ENCODE measurements at regions not wholly inside any gene's neighbourhood (a gene's known extent, or its start where the extent isn't known, plus 50 kb on each side); places are given as distances from the start of the nearest gene placed in this dataset.
"Not testable (repeated sequence)": the region's sequence is repeated elsewhere in the genome, so short reads cannot be mapped to it uniquely, and the experiment has no call there.

DNA sequence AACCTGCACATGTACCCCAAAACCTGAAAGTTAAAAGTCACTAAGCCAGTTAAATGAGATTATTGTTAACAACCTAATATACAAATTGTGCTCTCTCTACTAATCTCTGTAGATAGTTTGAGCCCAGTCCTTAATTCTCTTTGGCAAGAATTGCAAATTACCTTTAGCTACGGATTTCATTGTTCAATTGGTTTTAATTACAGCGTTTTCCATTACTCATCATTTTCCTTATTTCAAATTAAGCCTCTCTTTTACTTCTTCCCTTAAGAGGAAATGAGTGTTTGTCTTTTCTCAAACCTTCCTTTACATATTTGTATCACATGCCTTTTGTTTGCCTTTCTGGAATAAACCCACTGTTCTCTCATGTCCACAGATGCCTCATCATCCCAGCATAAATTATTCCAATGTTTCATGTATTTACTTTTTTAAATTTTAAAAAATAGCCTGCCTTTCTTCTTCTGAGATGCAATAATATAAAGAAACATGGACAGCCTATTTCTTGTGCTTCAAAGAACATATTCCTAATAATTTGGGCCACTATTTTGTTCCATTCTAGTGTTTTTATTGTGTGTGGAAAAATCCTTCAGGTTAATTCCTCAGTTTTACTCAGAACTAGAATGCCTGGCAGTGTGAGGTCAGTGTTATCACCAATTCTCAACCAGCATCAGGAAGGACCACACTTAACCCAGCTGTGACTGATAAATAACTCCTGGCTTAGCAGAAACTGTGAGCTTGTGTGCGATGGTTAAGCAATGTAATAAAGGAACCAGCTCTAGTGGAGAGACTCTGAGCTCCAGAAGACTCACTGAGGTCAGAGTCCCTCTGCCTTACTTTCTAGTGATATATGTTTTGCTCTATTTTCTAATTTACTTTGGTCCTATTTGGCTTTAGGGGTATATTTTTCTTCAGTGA, 600.5 kb downstream of the LTN1 start:
- no peak for DNase-seq

DNA sequence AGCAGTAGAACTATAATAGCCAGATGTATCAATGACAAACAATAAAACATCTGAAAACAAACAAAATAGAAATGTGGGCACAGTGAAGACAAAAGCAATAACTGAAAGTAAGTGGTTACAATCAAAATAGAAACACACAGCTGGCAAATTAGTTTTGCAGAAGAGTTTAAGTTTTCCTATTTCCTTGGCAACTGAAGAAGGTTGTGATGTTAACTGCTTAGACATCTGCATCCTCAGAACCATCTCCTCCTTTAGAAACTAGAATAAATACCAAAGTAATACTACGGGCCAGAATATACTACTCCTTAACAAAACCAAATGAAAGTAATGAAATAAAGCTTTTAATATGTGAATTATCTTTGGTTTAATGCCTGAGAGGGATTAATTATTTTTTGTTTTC, 605.5 kb downstream of the LTN1 start:
- DNase-seq, result no peak

DNA sequence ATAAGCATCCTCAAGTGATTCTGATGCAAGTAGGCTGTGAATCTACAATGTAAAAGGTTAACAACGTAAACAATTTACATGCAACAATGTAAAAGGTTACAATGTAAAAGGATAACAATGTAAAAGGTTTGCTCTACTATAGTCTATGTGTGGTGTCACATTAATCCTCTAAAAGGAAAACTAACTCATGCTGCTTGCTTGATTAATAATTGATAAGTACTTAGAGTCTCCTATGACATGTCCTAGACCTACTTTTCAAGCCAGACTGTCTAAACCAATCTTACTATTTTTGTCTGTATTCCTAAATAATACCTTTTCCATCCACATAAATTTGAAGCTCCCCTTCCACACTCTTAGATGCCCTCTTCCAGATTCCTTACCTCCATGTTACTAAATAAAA, 606.8 kb downstream of the LTN1 start:
- no peak for DNase-seq

DNA sequence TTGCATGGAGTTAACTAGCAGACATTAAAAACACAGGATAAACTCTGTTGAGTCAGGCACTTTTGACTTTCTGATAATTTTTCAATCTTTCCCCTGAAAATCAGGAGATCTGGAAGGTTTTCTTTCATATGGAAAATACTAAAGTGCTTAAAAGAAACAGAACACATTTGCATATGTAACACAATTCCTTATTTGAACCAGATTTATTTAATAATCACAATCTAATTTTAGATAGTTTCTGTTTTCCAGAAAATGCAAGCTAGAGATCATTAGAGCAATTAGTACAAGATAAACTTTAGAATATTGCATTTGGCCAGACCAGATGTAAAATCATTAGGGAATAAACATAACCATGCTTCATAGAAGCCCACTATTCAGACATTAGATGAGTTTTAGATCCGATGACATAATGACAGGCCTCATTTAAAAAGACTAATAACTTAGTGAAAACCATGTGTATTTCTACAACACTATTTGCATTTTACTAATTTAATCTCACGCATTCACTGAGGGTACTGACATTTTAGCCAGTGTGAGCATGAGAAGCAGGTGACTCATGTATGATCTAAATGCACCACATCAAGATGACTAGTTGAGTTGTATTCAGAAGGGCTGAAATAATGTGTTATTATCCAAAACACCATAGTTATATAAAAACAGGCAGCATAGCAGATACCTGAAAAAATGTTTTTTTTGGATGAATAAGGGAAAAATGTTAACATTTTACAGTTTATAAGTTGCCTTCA, 611.5 kb downstream of the LTN1 start:
- DNase-seq, result not testable (repeated sequence)

DNA sequence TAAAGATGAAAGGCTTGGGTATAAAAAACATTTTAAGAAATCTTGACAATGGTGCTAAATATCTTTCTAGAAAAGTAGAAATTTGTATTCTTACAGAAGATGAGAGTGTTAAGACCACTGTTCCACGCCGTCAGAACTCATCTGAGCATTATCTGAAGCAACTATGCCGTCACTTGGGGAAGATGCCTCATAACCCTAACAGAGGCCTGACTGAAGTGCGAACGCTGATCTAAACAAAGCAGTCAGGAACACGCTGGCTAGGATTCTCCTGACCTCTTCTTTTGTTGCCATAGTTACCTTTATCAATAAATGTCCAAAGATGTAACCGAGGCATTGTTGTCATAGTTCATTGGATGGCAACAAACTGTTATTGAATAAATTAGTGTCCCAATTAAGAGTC, 612.4 kb downstream of the LTN1 start:
- DNase-seq, result no peak

DNA sequence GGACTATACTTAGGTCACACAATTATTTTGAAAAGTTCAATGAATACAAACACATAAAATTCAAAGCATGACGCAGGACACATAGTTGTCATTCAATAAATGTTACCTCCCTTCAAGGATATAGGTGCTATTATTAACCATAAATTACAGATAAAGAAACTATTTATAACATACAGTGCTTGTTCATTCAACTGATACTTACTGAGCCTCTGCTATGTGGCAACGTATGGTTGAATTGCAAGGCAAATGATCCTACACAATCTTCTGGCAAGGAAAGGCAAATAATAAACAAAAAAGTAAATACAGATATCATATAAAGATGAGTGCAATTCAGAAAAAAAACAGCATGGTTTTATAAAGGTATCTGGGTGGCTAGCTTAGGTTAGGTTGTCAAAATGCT, 614.7 kb downstream of the LTN1 start:
- no peak for DNase-seq

DNA sequence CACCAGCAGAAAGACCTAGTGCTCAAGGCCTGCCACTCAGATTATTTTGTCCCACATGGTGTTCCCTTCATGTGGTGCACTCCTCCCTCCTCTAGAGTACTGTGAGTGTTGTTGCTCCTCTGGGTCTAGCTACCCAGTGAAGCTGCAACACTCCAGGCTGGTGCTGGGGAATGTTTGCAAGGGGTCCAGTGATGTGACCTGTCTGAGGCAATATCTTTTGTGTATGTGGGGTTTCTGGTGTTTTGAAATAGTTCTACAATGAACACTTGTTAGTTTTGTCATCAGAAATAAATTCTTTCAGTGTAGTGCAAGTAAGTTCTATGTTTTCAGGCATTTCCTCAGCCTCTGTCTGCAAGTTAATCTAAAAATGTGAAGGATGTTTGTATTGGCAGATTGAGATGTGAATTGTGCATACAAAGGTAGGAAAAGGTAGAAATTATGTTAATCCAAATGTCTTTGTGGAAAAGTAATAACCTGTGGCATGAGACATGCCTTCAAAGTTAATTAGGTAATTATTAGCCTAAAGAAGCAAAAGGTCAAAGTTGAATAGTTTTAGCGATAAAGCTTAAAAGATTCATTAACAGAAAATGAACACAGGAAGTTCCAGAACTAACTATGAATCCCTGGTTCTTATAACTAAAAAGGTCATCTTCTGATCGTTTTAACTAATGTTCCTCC, 616.8 kb downstream of the LTN1 start:
- no peak for DNase-seq

DNA sequence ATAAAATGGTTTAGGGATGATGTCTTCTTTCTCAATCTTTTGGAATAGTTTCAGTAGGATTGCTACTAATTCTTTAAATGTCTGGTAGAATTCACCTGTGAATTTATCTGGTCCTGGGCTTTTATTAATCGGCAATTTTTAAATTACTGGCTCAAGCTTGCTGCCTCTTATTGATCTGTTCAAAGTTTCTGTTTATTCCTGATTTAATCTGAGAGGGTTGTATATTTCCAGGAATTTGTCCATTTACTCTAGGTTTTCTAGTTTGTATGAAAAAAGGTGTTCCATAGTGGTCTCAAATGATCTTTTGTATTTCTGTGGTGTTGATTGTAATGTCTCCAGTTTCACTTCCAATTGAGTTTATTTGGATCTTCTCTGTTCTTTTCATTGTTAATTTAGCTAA, 617.8 kb downstream of the LTN1 start:
- DNase-seq, result no peak

DNA sequence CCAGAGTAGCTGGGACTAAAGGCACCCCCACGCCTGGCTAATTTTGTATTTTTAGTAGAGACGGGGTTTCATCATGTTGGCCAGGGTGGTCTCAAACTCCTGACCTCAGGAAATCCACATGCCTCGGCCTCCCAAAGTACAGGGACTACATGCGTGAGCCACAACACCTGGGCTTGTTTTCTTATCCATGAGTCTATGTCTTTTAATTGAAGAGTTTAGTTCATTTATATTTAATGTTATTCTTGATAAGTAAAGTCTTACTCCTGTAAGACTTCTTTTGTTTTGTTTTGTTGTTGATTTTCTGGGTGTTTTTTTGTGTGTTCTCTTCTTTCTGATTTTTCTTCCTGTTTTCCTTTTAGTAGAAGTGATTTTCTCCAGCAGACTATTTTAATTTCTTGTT, 621.0 kb downstream of the LTN1 start:
- no peak for DNase-seq

DNA sequence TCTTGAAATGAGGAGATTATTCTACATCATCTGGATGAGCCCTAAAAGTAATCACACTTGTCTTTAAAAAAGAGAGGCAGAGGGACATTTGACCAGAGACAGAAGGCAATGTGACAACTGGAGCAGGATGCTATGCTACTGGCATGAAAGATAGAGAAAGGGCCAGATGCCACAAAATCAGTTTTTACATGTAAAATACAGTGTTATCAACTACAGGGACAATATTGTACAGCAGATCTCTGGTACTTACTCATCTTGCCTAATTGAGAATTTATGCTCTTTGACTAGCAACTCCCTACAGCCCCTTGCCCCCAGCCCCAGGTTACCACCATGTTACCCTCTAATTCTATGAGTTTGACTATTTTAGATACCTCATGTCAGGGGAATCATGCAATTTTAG, 633.4 kb downstream of the LTN1 start:
- DNase-seq, result no peak

DNA sequence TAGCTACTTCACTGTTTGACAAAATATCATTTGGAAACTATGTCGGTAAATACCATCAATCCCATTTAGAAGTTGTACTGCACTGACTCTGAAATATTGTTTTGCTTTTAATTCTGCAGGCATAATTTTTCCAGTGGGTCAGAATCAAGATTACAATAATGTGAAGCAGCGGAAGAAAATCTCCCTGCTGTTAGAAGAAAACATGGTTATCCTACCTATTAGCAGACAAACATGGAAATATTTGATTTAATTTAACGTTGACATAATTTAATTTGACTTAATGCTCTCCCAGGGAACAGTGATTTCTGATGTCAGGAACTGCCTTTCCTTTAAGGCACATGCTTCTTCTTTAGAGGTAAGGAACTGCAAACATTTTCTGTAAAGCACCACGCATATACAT, 634.0 kb downstream of the LTN1 start:
- DNase-seq, result no peak

DNA sequence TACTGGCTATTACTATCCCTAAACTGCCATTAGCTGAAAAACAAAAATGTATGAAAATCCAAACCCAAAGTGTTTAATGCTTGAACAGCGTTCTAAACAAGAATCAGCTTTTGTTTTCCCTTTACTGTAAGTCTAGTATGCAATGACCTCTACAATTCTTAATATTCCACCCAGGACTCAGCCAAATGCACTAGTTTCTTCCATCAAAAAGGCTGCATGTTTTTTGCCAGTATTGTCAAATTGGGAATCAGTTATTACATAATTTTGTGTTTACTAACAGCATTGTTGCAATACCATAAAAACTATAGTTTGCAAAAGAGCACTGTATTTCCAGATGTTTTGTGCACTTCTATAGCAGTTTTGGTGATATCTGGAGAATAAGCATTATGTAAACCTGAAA, 634.5 kb downstream of the LTN1 start:
- DNase-seq, result no peak

DNA sequence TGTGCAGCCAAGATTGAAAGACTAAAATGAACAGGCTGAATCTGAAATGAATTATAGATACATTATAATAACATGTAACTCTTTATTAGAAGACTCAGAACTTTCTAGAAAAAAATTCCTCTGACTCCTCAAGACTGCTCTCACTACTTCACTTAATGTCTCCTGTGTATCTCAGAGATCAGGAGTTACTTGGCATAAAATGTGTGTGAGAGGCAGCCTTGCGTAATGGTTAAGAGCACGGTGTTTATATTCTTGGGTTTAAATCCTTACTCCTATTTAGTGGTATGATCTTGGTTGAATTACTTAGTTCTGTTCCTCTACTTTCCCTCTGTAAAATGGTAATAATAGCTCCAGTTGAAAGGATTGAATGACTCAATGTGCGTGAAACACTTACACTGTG, 634.9 kb downstream of the LTN1 start:
- DNase-seq, result no peak

DNA sequence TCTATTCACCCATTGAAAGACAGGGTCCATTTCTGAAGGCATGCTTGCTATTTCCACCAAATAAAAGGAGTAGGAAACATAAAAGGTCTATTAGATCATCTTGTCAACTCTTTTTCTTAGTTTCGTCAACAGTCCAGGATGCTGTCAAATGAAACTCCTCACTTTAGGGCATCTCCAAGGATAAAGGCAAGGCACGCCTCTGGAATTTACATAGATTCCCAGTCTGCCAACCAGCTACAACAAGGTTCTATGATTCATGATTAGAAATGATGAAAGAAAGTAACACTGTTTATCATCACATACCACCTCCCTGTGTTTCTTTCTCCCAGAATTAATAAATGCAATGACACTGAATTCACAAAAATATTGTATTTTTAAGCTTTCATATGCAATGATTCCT, 636.3 kb downstream of the LTN1 start:
- no peak for DNase-seq

DNA sequence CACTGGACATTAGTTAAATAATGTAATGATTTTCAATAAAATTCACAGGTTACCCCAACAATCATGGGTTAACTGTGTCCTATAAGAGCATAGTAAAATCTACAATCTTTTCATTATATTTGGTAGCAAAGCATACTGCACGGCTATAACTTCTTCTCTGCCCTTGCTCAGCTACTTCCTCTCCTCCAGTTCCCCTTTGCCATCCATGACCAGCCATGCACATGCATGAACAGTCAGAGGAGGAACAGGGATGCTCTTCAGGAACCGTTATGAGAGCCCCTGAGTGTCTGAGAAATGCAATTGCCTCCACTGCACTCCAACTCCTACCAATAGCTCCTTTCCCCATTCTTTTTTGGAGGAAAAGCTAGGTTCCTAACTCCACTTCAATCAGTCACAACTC, 646.7 kb downstream of the LTN1 start:
- no peak for DNase-seq

DNA sequence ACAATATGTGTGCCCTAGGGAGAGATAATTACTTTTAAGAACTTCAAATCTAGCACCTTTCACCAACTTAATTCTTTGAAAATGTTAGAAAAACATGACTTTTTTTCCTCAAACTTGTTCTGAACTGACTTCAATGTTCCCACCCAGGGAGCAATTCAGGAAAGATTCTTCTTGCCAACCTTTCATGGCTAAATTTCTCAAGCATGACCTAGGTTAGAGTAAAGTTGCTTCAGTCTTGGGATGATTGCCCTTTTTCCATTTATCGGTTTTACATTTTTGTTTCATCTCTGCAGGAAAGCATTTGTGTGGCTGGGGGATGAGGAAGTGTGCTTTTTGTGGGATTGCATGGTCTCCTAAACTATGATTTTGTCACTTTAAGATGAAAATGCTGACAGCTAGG, 647.7 kb downstream of the LTN1 start:
- no peak for DNase-seq

DNA sequence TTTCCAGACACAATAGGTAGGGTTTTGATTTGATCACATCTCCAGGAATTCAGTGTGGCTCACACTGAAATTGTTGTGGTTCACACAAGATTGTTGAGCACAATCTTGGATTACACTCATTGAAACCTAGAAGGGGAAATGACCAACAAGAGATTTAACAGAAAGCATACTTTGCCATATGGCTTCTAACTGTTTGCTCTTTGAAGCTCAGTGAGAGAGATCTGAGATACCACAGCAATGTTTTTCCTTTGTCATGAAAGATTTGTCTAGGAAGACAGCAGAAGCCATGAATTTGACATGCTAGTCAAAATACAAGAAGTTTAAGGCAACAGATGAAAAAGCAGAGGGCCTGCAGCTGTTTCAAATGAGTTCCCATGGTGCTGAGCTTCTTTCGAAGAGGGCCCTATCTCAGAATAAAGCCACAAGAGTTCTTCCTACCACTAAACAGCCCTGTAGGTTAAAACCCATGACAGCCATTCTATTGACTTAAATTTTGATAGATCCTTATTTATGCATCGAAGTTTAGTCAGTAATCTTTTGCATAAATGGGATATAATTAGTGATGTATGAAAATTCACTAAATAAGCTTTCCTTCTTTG, 650.4 kb downstream of the LTN1 start:
- DNase-seq, result no peak

DNA sequence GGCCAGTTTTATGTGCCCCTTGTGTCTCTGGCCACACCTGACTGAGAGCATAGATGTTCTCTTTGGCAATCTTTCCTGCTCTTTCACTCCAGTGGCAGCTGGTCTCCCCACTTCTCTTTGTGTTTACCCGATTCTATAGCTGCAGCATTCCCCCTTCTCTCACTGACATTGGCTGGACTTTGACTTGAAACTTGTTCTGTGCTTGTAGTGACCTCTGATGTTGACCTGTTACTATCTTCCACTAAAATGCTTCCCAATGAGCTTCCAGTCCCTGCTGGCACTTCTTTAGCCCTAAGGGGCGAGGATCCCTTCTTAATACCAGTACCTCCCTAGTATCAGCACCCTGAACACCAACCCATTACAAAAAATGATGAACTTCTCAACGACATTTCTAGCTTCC, 653.3 kb downstream of the LTN1 start:
- DNase-seq, result no peak

DNA sequence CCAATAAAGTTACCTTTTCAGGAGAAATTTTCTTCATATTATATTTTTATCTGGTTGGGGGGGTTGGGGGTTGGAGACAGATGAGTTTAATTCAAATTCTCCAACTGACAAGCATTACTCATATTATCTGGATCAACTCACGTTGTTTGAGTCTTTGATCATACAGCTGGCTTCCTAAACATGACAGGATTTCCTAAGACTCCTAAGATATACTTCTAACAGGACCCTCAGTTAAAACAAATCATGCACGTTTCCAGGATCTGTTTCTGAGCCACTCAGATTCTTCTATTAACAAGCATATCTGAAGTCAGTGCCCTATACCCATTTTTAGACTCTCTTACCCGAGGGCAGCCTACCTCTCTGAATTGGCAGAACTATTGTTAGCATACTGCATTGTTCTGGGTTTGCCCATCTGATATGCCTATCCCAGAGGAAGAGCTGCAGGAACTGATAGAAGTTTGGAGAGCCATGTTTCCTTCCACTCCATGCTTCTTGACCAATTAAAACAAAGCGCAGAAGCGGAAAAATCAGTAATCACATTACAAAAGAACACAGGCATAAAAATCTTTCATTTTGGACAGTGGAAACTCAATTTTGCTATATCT, 653.9 kb downstream of the LTN1 start:
- no peak for DNase-seq

DNA sequence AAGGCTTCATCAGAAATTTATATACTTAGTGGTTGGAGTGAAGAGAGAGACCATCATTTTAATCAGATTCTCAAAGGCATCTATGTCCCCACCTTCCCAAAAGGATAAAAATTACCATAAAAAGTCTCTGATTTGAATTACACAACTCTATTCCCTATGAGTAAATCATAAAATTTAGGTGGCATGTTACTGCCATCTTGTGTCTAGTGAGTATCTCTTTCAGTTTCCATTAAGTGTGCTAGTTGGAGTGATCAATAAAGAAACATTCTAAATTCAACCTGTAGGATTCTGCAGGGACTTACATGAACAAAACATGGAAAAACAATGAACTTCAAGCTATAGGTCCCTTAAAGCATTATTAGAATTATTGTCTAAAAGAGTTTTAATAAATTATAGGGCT, 655.4 kb downstream of the LTN1 start:
- no peak for DNase-seq

DNA sequence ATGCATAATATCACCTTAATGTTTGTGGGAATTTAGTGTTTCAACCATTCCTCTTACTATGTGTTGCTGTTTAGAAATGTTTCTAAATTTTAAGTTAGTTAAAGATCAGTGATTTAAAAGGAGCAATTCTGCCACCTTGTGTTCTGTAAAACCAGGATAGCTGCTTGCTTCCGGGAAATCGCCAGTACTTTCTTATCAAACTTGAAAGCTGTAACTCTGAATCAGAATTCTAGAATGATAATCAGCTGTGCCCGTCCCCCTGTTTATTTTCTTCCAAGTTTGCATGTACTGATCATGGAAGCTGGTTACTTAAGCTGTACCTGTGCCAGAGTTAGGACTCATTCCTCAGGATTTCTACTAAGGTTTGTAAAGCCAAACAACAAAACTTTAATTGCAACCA, 656.4 kb downstream of the LTN1 start:
- DNase-seq, result no peak

DNA sequence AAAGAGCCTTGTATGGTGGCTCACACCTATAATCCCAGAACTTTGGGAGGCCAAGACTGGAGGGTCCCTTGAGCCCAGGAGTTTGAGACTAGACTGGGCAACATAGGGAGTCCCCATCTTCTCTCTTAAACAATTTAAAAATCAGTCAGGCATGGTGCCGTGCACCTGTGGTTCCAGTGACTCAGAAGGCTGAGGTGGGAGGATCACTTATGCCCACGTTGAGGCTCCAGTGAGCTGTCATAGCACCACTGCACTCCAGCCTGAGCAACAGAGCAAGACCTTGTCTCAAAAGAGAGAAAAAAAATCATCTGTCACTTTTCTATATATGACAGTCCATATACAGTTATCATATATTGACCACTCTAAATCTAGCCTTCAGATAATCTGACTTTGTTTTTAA, 658.3 kb downstream of the LTN1 start:
- no peak for DNase-seq

DNA sequence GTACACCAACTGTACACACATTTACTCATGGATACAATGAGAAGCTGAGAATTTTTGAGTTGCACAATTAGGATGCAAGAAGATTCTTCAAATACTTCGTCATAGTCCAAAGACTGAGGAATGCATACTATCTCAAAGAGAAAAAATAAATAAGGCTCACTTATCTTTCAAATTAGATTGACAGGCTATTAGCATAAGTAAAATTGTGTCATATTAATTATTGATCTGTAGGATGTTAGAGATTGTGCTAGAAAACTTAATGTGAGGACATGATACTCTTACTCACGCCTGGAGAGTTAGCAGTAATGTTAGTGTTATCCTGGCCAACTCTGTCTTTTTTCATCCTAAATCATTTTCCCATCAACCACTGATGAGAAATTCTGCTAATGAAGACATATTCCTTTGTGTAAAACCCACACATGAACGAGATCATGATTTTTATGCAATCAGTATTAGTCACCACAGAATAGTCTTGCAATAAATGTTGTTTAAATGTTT, 659.0 kb downstream of the LTN1 start:
- DNase-seq, result no peak
